Hematopoietic multipotent progenitor cell treated with erythropoietin and hydrocortisone succinate and interleukin-3 and kit ligand, for 8 days (in vitro differentiated cells): ENCODE measurements at regions not wholly inside any gene's neighbourhood (a gene's known extent, or its start where the extent isn't known, plus 50 kb on each side); places are given as distances from the start of the nearest gene placed in this dataset.
"Not testable (repeated sequence)": the region's sequence is repeated elsewhere in the genome, so short reads cannot be mapped to it uniquely, and the experiment has no call there.

ENCODE experiments used
- DNase-seq: peaks from one replicate; pipeline ENCODE4 v3.0.0-alpha.2; 2015

- not testable (repeated sequence) for DNase-seq
Measured at GRCh38 chrX:1102221-1102620, 110.2 kb downstream of the CRLF2 start.

GRCh38 chrX:1099146-1099770 is 113.2 kb downstream of the CRLF2 start:
- DNase-seq, result no peak

- no peak for DNase-seq
Measured at GRCh38 chrX:1097328-1097727, 115.1 kb downstream of the CRLF2 start.

- no peak for DNase-seq
Measured at GRCh38 chrX:1094566-1095333, 117.7 kb downstream of the CRLF2 start.

GRCh38 chrX:1093586-1094421 is 118.6 kb downstream of the CRLF2 start:
- DNase-seq, result no peak

GRCh38 chrX:1093121-1093520 is 119.3 kb downstream of the CRLF2 start:
- no peak for DNase-seq

GRCh38 chrX:1086444-1087409 is 125.7 kb downstream of the CRLF2 start:
- DNase-seq, result no peak

GRCh38 chrX:1085871-1086270 is 126.6 kb downstream of the CRLF2 start:
- not testable (repeated sequence) for DNase-seq

GRCh38 chrX:1084689-1085088 is 127.8 kb downstream of the CRLF2 start:
- DNase-seq, result no peak

GRCh38 chrX:1076871-1077651 is 135.4 kb downstream of the CRLF2 start:
- no peak for DNase-seq

- DNase-seq, result no peak
Measured at GRCh38 chrX:1075741-1076140, 136.7 kb downstream of the CRLF2 start.

- no peak for DNase-seq
Measured at GRCh38 chrX:1075156-1075555, 137.3 kb downstream of the CRLF2 start.

GRCh38 chrX:1074755-1075154 is 137.7 kb downstream of the CRLF2 start:
- no peak for DNase-seq

GRCh38 chrX:1074172-1074571 is 138.3 kb downstream of the CRLF2 start:
- no peak for DNase-seq

GRCh38 chrX:1072637-1073377 is 139.6 kb downstream of the CRLF2 start:
- no peak for DNase-seq

GRCh38 chrX:1071351-1071750 is 141.1 kb downstream of the CRLF2 start:
- no peak for DNase-seq

- no peak for DNase-seq
Measured at GRCh38 chrX:1062351-1062750, 150.1 kb downstream of the CRLF2 start.

GRCh38 chrX:1060562-1060960 is 151.9 kb downstream of the CRLF2 start:
- no peak for DNase-seq

GRCh38 chrX:1059576-1060561 is 152.6 kb downstream of the CRLF2 start:
- DNase-seq, result no peak

- not testable (repeated sequence) for DNase-seq
Measured at GRCh38 chrX:1053600-1053999, 158.8 kb downstream of the CRLF2 start.
